MM.1S (cell line): ENCODE measurements at regions not wholly inside any gene's neighbourhood (a gene's known extent, or its start where the extent isn't known, plus 50 kb on each side); places are given as distances from the start of the nearest gene placed in this dataset.

Source experiments
- DNase-seq: peaks from one replicate; pipeline ENCODE4 v3.0.0-alpha.2; 2015
- H2AFZ ChIP-seq: fragments of 300-600 bp; sonication (generic); 2 replicates; pipeline ENCODE4 v1.6.0; 2016; ENCODE audit warnings: antibody characterized with exemption, low read length
- H3F3A ChIP-seq: fragments of 300-600 bp; sonication (generic); 2 replicates; pipeline ENCODE4 v1.6.1; 2016; ENCODE audit warnings: mild to moderate bottlenecking, antibody characterized with exemption, low read length, moderate library complexity, mixed read lengths; ENCODE audit not compliant: insufficient read depth
- H3K27ac ChIP-seq: fragments of 300-600 bp; sonication (generic); 2 replicates; pipeline ENCODE4 v1.5.1; 2016; ENCODE audit warnings: mild to moderate bottlenecking, low read length
- H3K27me3 ChIP-seq: fragments of 300-600 bp; sonication (generic); replicated peaks from 2 replicates; pipeline ENCODE4 v1.6.0; 2016; ENCODE audit warnings: low read length; ENCODE audit not compliant: insufficient read depth
- H3K36me3 ChIP-seq: fragments of 300-600 bp; sonication (generic); replicated peaks from 2 replicates; pipeline ENCODE4 v1.6.1; 2016; ENCODE audit warnings: mild to moderate bottlenecking, low read length, mixed read lengths; ENCODE audit not compliant: insufficient read depth
- H3K4me1 ChIP-seq: fragments of 300-600 bp; sonication (generic); 2 replicates; pipeline ENCODE4 v1.6.1; 2016; ENCODE audit warnings: low read length, mixed read lengths
- H3K4me2 ChIP-seq: fragments of 300-600 bp; sonication (generic); 2 replicates; pipeline ENCODE4 v1.6.0; 2016; ENCODE audit warnings: low read depth, low read length
- H3K4me3 ChIP-seq: fragments of 300-600 bp; sonication (generic); 2 replicates; pipeline ENCODE4 v1.5.1; 2016; ENCODE audit warnings: low read length, mixed read lengths
- H3K79me2 ChIP-seq: fragments of 300-600 bp; sonication (generic); 2 replicates; pipeline ENCODE4 v1.6.1; 2016; ENCODE audit warnings: mixed run types, low read length, mixed read lengths
- H3K9ac ChIP-seq: fragments of 300-600 bp; sonication (generic); 2 replicates; pipeline ENCODE4 v1.6.1; 2016; ENCODE audit warnings: low read length, mixed read lengths
- H3K9me2 ChIP-seq: fragments of 300-600 bp; sonication (generic); replicated peaks from 2 replicates; pipeline ENCODE4 v1.6.1; 2016; ENCODE audit warnings: mild to moderate bottlenecking, low read length, mixed read lengths; ENCODE audit not compliant: insufficient read depth
- H3K9me3 ChIP-seq: fragments of 300-600 bp; sonication (generic); replicated peaks from 2 replicates; pipeline ENCODE4 v1.6.1; 2016; ENCODE audit warnings: mild to moderate bottlenecking, low read length, mixed read lengths; ENCODE audit not compliant: insufficient read depth
- H4K20me1 ChIP-seq: fragments of 300-600 bp; sonication (generic); 2 replicates; pipeline ENCODE4 v1.6.1; 2016; ENCODE audit warnings: mild to moderate bottlenecking, low read length, moderate library complexity, mixed read lengths; ENCODE audit not compliant: insufficient read depth
- EZH2 ChIP-seq: fragments of 300-600 bp; sonication (generic); optimal IDR thresholded peaks from 2 replicates; pipeline ENCODE3; 2017; ENCODE audit warnings: low read depth, mild to moderate bottlenecking, antibody characterized with exemption, low read length, mixed read lengths
- EZH2phosphoT487 ChIP-seq: fragments of 300-600 bp; sonication (generic); IDR thresholded peaks from 2 replicates; pipeline ENCODE4 v1.6.1; 2018; ENCODE audit warnings: antibody characterized with exemption, low read length
- TF ChIP-seq, protein P1 (sequence below): fragments of 300-600 bp; sonication (generic); IDR thresholded peaks from 2 replicates; pipeline ENCODE4 v1.5.1; 2016; ENCODE audit warnings: antibody characterized with exemption, low read length, mixed read lengths

DNA sequence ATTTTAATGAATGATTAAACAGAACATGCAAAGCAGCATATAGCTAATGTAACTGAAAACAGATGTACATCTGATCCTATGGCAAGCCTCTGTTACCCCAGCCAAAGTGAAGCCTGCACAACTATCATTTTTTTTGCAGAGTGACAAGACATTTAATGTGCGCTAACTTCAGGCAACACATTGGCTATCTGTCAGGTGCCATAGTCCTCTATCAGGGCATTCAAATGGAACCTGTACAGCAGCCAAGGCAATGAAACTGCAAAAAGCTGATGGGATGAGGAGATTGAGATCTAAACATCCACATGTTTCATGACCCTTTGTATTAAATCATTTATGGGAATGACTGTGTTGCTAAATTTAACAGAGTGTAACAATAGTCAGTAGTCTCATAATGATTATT lies 1088.5 kb upstream of the TMEM132C start:
- Histone ChIP-seq H3K27me3 (no peaks in the 10 kb centered on the region), H3K79me2 (no peaks in the 10 kb centered on the region), H3K9me2 (no peaks in the 10 kb centered on the region), H3K4me3 (no peak overlapping the region), H4K20me1 (no peaks in the 10 kb centered on the region), H3F3A (no peaks in the 10 kb centered on the region), H3K4me1 (no peaks in the 10 kb centered on the region), H3K9me3 (no peaks in the 10 kb centered on the region), H3K4me2 (no peak overlapping the region), H3K36me3 (no peaks in the 10 kb centered on the region), H3K27ac (no peak overlapping the region), H3K9ac (no peak overlapping the region), H2AFZ (no peak overlapping the region)
- DNase-seq: no peak
- TF ChIP-seq EZH2: no peak
- no peak for TF ChIP-seq EZH2phosphoT487
- TF ChIP-seq, protein P1, sequence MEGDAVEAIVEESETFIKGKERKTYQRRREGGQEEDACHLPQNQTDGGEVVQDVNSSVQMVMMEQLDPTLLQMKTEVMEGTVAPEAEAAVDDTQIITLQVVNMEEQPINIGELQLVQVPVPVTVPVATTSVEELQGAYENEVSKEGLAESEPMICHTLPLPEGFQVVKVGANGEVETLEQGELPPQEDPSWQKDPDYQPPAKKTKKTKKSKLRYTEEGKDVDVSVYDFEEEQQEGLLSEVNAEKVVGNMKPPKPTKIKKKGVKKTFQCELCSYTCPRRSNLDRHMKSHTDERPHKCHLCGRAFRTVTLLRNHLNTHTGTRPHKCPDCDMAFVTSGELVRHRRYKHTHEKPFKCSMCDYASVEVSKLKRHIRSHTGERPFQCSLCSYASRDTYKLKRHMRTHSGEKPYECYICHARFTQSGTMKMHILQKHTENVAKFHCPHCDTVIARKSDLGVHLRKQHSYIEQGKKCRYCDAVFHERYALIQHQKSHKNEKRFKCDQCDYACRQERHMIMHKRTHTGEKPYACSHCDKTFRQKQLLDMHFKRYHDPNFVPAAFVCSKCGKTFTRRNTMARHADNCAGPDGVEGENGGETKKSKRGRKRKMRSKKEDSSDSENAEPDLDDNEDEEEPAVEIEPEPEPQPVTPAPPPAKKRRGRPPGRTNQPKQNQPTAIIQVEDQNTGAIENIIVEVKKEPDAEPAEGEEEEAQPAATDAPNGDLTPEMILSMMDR: no peak

- H3K4me3 ChIP-seq: no peak overlapping the region
- H3K79me2 ChIP-seq: no peaks in the 10 kb centered on the region
- H3K27ac ChIP-seq: no peak overlapping the region
- H4K20me1 ChIP-seq: no peaks in the 10 kb centered on the region
- H3K9ac ChIP-seq: no peak overlapping the region
- no peaks in the 10 kb centered on the region for H3K27me3 ChIP-seq
- no peak for TF ChIP-seq EZH2
- no peak for TF ChIP-seq EZH2phosphoT487
- TF ChIP-seq, protein P1: no peak
- no peak for DNase-seq
- H3K4me1 ChIP-seq: no peaks in the 10 kb centered on the region
- no peak overlapping the region for H3K4me2 ChIP-seq
- no peaks in the 10 kb centered on the region for H3K9me2 ChIP-seq
- H2AFZ ChIP-seq: no peak overlapping the region
- no peaks in the 10 kb centered on the region for H3K36me3 ChIP-seq
- H3F3A ChIP-seq: no peaks in the 10 kb centered on the region
- no peaks in the 10 kb centered on the region for H3K9me3 ChIP-seq
Observed at GRCh38 chr12:127179176-127179575, 1087.8 kb upstream of the TMEM132C start.

DNA sequence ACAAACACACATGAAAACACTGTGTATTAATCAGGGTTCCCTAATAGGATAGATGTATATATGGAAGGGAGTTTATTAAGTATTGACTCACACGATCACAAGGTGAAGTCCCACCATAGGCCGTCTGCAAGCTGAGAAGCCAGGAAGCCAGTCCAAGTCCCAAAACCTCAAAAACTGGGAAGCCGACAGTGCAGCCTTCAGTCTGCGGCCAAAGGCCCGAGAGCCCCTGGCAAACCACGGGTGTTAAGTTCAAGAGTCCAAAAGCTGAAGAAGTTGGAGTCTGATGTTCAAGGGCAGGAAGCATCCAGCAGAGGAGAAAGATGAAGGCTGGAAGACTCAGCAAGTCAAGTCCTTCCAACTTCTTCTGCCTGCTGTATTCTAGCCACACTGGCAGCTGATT lies 1085.0 kb upstream of the TMEM132C start:
- Histone ChIP-seq H3K9ac (no peak overlapping the region), H3K4me3 (no peak overlapping the region), H3K9me2 (no peaks in the 10 kb centered on the region), H3K27me3 (no peaks in the 10 kb centered on the region), H3F3A (no peaks in the 10 kb centered on the region), H3K27ac (no peak overlapping the region), H4K20me1 (no peaks in the 10 kb centered on the region), H3K4me2 (no peak overlapping the region), H3K9me3 (no peaks in the 10 kb centered on the region), H3K4me1 (no peaks in the 10 kb centered on the region), H3K79me2 (no peaks in the 10 kb centered on the region), H2AFZ (no peak overlapping the region), H3K36me3 (no peaks in the 10 kb centered on the region)
- TF ChIP-seq EZH2phosphoT487 (no peak), EZH2 (no peak)
- TF ChIP-seq, protein P1: no peak
- DNase-seq: no peak
